Spleen (tissue), 7 donors: ENCODE measurements at regions not wholly inside any gene's neighbourhood (a gene's known extent, or its start where the extent isn't known, plus 50 kb on each side); places are given as distances from the start of the nearest gene placed in this dataset.

Experiments used
- POLR2A ChIP-seq, 3 donors: fragments of 450-650 bp; IDR thresholded peaks; one replicate each; pipeline ENCODE4 v1.5.1; 2017; ENCODE audit warnings: antibody characterized with exemption in 3 of 3, mild to moderate bottlenecking in 1 of 3
- POLR2AphosphoS5 ChIP-seq, 3 donors: sonication (generic); formaldehyde crosslinking; IDR thresholded peaks; one replicate each; pipeline ENCODE4 v1.5.1; 2017; ENCODE audit warnings: antibody characterized with exemption in 3 of 3
- TF ChIP-seq, protein P1 (sequence below), 11 experiments: fragments of 200-600 bp in 7 of 11; fragments of 450-650 bp in 4 of 11; sonication (generic) in 4 of 11; IDR thresholded peaks in 8 of 11; conservative IDR thresholded peaks in 3 of 11; 1 replicate in 7 of 11; 2 replicates in 4 of 11; pipeline versions ENCODE4 v1.4.0 to v1.8.0; 2016 to 2021; ENCODE audit warnings: antibody characterized with exemption in 11 of 11, inconsistent platforms in 4 of 11, mild to moderate bottlenecking in 1 of 11
- donor health status: DM: no; HTN: no; CAD: no; lungs with moderate emphysema.
- donor health status: DM: no; HTN: no; CAD: no.
- donor health status: DM: no; HTN: no; CAD: no.

DNA sequence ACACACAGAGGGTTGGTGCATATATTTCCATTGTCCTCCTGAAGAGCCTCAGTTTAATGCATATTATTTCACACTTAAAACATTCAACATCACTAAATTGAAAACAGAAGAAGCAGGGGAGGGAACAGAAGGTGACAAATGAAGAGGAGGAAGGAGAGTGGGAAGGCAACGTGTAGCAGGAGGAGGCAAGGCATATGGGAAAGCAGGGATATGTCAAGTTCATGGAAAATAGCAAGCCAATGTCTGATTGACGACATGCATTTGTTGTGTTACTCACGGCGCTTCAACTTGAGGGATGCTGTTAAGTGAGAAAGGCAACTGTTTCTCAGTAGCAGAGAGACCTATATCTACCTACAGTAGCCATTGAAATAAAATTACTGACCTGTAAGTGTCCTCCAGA lies 154.5 kb downstream of the NSUN3 start:
- TF ChIP-seq, protein P1, sequence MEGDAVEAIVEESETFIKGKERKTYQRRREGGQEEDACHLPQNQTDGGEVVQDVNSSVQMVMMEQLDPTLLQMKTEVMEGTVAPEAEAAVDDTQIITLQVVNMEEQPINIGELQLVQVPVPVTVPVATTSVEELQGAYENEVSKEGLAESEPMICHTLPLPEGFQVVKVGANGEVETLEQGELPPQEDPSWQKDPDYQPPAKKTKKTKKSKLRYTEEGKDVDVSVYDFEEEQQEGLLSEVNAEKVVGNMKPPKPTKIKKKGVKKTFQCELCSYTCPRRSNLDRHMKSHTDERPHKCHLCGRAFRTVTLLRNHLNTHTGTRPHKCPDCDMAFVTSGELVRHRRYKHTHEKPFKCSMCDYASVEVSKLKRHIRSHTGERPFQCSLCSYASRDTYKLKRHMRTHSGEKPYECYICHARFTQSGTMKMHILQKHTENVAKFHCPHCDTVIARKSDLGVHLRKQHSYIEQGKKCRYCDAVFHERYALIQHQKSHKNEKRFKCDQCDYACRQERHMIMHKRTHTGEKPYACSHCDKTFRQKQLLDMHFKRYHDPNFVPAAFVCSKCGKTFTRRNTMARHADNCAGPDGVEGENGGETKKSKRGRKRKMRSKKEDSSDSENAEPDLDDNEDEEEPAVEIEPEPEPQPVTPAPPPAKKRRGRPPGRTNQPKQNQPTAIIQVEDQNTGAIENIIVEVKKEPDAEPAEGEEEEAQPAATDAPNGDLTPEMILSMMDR (IDR thresholded peaks at IDR 0.05 in 8 of 11, conservative IDR thresholded peaks at IDR 0.05 in 3 of 11) = no peak
- no peak for TF ChIP-seq POLR2AphosphoS5 (IDR thresholded peaks at IDR 0.05)
- TF ChIP-seq POLR2A (IDR thresholded peaks at IDR 0.05) = no peak
